ENCODE measurements at regions not wholly inside any gene's neighbourhood (a gene's known extent, or its start where the extent isn't known, plus 50 kb on each side); places are given as distances from the start of the nearest gene placed in this dataset.

DNA sequence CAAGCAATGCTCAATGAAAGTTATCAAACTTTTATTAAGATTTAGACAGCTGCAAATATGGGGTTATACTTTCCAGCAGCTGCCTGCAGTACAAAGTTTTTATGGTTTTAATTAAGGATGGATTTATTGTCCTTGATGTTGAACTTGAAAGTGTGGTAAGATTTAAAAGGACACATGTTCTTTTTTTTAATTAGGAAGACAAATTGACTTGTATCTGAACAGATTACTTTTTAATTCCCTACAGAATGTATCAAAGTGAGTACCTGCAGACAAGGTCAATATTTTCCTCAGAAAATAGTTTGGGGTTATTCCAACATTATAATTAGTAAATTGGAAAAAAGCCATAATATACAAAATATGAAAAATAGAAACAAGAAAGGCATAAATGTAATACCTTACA, 218.2 kb upstream of the NEIL3 start:
- Histone ChIP-seq H3K9me3 (replicated peaks; ENCODE audit: control insufficient read depth, insufficient read depth, low read length) (no peaks in the 10 kb centered on the region), H2AFZ (ENCODE audit: low read depth, low read length) (no peak overlapping the region), H3K9ac (replicated peaks; ENCODE audit: extremely low read depth, insufficient read depth, low read length) (no peak overlapping the region), H3K27ac (ENCODE audit: insufficient read depth, low read depth, low read length) (no peak overlapping the region), H3K36me3 (ENCODE audit: control insufficient read depth in 2 of 2, extremely low read depth in 1 of 2, insufficient read depth in 2 of 2, low read length in 2 of 2) (no peaks in the 10 kb centered on the region), H3K27me3 (ENCODE audit: control insufficient read depth in 2 of 2, insufficient read depth in 2 of 2, low read length in 2 of 2) (no peaks in the 10 kb centered on the region), H3K4me2 (ENCODE audit: insufficient read depth, low read length) (no peak overlapping the region), H3K4me1 (ENCODE audit: control insufficient read depth, extremely low read depth, insufficient read depth, low read length) (no peaks in the 10 kb centered on the region), H3K4me3 (replicated peaks in 1 of 3; ENCODE audit: insufficient read depth in 1 of 3, low read depth in 1 of 3, low read length in 3 of 3) (no peak overlapping the region), H4K20me1 (replicated peaks; ENCODE audit: control insufficient read depth, extremely low read depth, insufficient read depth, low read length) (no peaks in the 10 kb centered on the region), H3K9me1 (replicated peaks; ENCODE audit: control insufficient read depth, extremely low read depth, insufficient read depth, low read length) (no peaks in the 10 kb centered on the region), H3K79me2 (ENCODE audit: control insufficient read depth, insufficient read depth, low read length) (no peaks in the 10 kb centered on the region)
- dilution Hi-C loops (cut with MboI; ENCODE audit: extremely low pct_ligation_motif_present, low sequenced_read_pairs) = no loop called here
- POLR2A ChIA-PET = no interaction called here
- no peak for TF ChIP-seq FOS (IDR thresholded peaks at IDR 0.05; ENCODE audit: borderline replicate concordance, insufficient read depth, low read length)
- no peak for TF ChIP-seq POLR2AphosphoS5 (IDR thresholded peaks at IDR 0.05; ENCODE audit: insufficient read depth, low read depth, low read length)
- no peak for TF ChIP-seq JUN (IDR thresholded peaks at IDR 0.05; ENCODE audit: borderline replicate concordance, insufficient read depth, insufficient read length, low read depth)
- TF ChIP-seq, protein P1, sequence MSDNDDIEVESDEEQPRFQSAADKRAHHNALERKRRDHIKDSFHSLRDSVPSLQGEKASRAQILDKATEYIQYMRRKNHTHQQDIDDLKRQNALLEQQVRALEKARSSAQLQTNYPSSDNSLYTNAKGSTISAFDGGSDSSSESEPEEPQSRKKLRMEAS (IDR thresholded peaks at IDR 0.05; ENCODE audit: insufficient read depth, insufficient read length) = no peak
- TF ChIP-seq MYC (IDR thresholded peaks at IDR 0.05; ENCODE audit: low read depth, low read length) = no peak
- TF ChIP-seq GATA2 (IDR thresholded peaks at IDR 0.05; ENCODE audit: insufficient read depth, insufficient read length, low read depth, low read length) = no peak
- no peak for TF ChIP-seq EZH2 (IDR thresholded peaks at IDR 0.05; ENCODE audit: borderline replicate concordance, low read depth, low read length, severe bottlenecking)
- TF ChIP-seq, protein P2, sequence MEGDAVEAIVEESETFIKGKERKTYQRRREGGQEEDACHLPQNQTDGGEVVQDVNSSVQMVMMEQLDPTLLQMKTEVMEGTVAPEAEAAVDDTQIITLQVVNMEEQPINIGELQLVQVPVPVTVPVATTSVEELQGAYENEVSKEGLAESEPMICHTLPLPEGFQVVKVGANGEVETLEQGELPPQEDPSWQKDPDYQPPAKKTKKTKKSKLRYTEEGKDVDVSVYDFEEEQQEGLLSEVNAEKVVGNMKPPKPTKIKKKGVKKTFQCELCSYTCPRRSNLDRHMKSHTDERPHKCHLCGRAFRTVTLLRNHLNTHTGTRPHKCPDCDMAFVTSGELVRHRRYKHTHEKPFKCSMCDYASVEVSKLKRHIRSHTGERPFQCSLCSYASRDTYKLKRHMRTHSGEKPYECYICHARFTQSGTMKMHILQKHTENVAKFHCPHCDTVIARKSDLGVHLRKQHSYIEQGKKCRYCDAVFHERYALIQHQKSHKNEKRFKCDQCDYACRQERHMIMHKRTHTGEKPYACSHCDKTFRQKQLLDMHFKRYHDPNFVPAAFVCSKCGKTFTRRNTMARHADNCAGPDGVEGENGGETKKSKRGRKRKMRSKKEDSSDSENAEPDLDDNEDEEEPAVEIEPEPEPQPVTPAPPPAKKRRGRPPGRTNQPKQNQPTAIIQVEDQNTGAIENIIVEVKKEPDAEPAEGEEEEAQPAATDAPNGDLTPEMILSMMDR (IDR thresholded peaks at IDR 0.05; ENCODE audit: extremely low read depth in 1 of 2, insufficient read depth in 1 of 2, low read depth in 1 of 2, low read length in 2 of 2) = no peak
- no peak for TF ChIP-seq POLR2A (IDR thresholded peaks at IDR 0.05; ENCODE audit: low read depth, low read length)
- CTCF ChIA-PET = no interaction called here
- no TSS peak for BruUV-seq (replicated peaks)
- intact Hi-C loops (cut with micrococcal nuclease) = no loop called here
- FAIRE-seq = no peak
- DNase-seq (ENCODE audit: low read depth, low spot score) = no peak
